Subcutaneous abdominal adipose tissue (tissue), 5 donors: ENCODE measurements at regions not wholly inside any gene's neighbourhood (a gene's known extent, or its start where the extent isn't known, plus 50 kb on each side); places are given as distances from the start of the nearest gene placed in this dataset.
"Not testable (repeated sequence)": the region's sequence is repeated elsewhere in the genome, so short reads cannot be mapped to it uniquely, and the experiment has no call there.

Experiments
- H3K27ac ChIP-seq: one replicate; pipeline ENCODE4 v1.7.0; 2013; ENCODE audit warnings: low read depth, mild to moderate bottlenecking, inconsistent platforms, low read length, moderate library complexity
- H3K27me3 ChIP-seq, 5 donors: one replicate each; pipeline ENCODE4 v1.7.0; 2013; ENCODE audit warnings: low read length in 5 of 5, inconsistent platforms in 1 of 5; ENCODE audit not compliant: control insufficient read depth in 5 of 5, insufficient read depth in 4 of 5
- H3K36me3 ChIP-seq, 5 donors: one replicate each; pipeline ENCODE4 v1.7.0; 2013; ENCODE audit warnings: low read length in 5 of 5; ENCODE audit not compliant: control insufficient read depth in 5 of 5, insufficient read depth in 5 of 5
- H3K4me1 ChIP-seq, 5 donors: one replicate each; pipeline ENCODE4 v1.7.0; 2013; ENCODE audit warnings: low read length in 5 of 5, mild to moderate bottlenecking in 3 of 5, moderate library complexity in 1 of 5; ENCODE audit not compliant: control insufficient read depth in 5 of 5, insufficient read depth in 5 of 5
- H3K4me3 ChIP-seq, 5 donors: one replicate each; pipeline ENCODE4 v1.7.0; 2013; ENCODE audit warnings: low read length in 5 of 5, low read depth in 1 of 5
- H3K9ac ChIP-seq, 5 donors: one replicate each; pipeline ENCODE4 v1.7.0; 2013; ENCODE audit warnings: low read length in 5 of 5, mild to moderate bottlenecking in 4 of 5, moderate library complexity in 3 of 5
- H3K9me3 ChIP-seq, 5 donors: one replicate each; pipeline ENCODE4 v1.7.0; 2013; ENCODE audit warnings: low read length in 5 of 5; ENCODE audit not compliant: control insufficient read depth in 5 of 5
- donor health status: healthy.
- donor health status: healthy.
- donor health status: healthy.
- donor health status: healthy.
- donor health status: healthy.

DNA sequence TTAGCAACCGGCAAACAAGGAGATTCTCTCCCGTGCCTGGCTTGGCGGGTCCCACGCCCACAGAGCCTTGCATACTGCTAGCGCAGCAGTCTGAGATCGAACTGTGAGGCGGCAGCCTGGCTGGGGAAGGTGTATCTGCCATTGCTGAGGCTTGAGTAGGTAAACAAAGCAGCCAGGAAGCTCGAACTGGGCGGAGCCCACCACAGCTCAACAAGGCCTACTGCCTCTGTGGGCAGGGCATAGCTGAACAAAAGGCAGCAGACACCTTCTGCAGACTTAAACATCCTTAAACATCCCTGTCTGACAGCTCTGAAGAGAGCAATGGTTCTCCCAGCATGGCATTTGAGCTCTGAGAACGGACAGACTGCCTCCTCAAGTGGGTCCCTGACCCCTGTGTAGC, 58.8 kb upstream of the ZNF800 start:
- H3K9ac ChIP-seq, H3K27ac ChIP-seq, H3K36me3 ChIP-seq, H3K4me3 ChIP-seq, H3K4me1 ChIP-seq, H3K27me3 ChIP-seq: not testable (repeated sequence)
- peaks cover 0 to 14% (median 12%) of the 10 kb centered on the region in 5 donors for H3K9me3 ChIP-seq

DNA sequence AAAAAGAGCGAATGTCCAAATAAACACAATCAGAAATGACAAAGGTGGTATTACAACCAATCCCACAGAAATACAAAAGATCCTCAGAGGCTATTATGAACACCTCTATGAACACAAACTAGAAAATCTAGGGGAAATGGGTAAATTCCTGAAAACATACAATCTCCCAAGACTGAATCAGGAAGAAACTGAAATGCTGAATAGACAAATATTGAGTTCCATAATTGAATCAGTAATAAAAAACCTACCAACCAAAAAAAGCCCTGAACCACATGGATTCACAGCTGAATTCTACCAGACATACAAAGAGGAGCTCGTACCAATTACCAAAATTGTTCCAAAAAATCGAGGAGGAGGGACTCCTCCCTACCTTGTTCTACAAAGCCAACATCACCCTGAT, 56.1 kb upstream of the ZNF800 start:
- Histone ChIP-seq H3K9ac (no peak overlapping the region), H3K4me3 (no peak overlapping the region), H3K9me3 (peaks cover 0 to 18% (median 16%) of the 10 kb centered on the region in 5 donors), H3K27ac (no peak overlapping the region), H3K36me3 (no peaks in the 10 kb centered on the region), H3K4me1 (no peaks in the 10 kb centered on the region), H3K27me3 (peaks cover 0 to 2% (median 0%) of the 10 kb centered on the region in 5 donors)

DNA sequence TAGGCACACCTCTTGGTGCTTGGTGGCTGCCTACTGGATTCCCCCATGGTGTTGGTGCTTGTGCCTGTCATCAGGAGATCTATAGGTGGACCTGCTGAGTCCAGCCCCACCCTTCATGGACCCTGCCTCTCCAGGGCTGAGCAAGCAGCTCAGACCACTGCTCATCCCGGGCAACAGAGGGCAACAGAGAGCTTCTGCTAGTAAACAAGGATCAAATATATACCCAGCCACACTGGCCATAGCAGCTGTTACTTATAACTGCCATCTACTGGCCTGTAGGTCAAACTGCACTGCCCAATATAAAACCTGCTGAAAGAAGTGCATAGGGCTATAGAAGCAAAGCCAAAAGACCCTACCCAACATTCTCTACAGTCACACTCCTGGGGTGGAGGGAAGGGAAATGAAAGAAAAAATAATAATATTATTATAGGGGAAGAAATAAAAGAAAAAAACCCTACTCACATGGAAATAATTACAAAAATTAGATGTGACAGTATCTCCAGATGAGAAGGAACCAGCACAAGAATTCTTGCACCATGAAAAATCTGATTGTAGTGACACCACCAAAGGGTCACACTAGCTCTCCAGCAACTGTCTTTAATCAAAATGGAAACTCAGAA, 54.9 kb upstream of the ZNF800 start:
- Histone ChIP-seq H3K9ac (no peak overlapping the region), H3K4me1 (no peaks in the 10 kb centered on the region), H3K9me3 (peaks cover 0 to 18% (median 16%) of the 10 kb centered on the region in 5 donors), H3K27me3 (peaks cover 0 to 2% (median 0%) of the 10 kb centered on the region in 5 donors), H3K36me3 (no peaks in the 10 kb centered on the region), H3K4me3 (no peak overlapping the region), H3K27ac (no peak overlapping the region)

DNA sequence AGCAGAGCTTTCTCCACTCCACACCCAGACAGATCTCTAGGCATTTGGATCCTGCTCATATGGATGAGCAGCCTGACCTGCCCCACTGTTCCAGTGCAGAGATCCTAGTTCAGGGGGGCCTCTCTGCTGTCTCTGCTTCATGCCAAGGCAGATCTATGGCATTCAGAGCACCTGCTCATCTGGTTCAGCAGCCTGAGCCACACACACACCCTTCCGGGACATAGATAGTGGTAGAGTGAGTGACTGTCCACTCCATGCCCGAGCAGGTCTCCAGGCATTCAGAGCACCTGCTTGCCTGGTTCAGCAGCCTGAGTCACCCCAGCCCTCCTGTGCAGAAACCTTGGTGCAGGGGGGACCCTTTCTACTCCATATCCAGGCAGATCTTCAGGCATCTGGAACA, 54.3 kb upstream of the ZNF800 start:
- Histone ChIP-seq H3K9me3 (peaks cover 0 to 18% (median 16%) of the 10 kb centered on the region in 5 donors), H3K36me3 (no peaks in the 10 kb centered on the region), H3K27me3 (peaks cover 0 to 2% (median 0%) of the 10 kb centered on the region in 5 donors), H3K4me1 (no peaks in the 10 kb centered on the region), H3K4me3 (peak overlapping the region in 1 of 5 donors; percentile 3), H3K27ac (no peak overlapping the region), H3K9ac (no peak overlapping the region)
